Heart left ventricle (tissue), 16 donors: ENCODE measurements at regions not wholly inside any gene's neighbourhood (a gene's known extent, or its start where the extent isn't known, plus 50 kb on each side); places are given as distances from the start of the nearest gene placed in this dataset.

ENCODE experiments used
- ATAC-seq, 4 donors: fragments of 200-7000 bp; cut with Tn5 transposase; one replicate each; pipeline ENCODE4 v1.9.1; 2020 to 2022; ENCODE audit warnings: moderate library complexity in 4 of 4, mild to moderate bottlenecking in 3 of 4, moderate number of reproducible peaks in 1 of 4
- DNase-seq, 5 donors: peaks; one replicate each; pipeline ENCODE4 v3.0.0-alpha.2; 2020
- H3K27ac ChIP-seq, 12 donors: fragments of 200-600 bp; sonication (generic) in 4 of 12; one replicate each; pipeline versions ENCODE4 v1.5.0 to v1.8.0; 2016 to 2022; ENCODE audit warnings: mild to moderate bottlenecking in 2 of 12
- H3K27me3 ChIP-seq, 9 donors: fragments of 200-600 bp; sonication (generic) in 2 of 9; one replicate each; pipeline versions ENCODE4 v1.5.1 to v1.8.0; 2016 to 2022; ENCODE audit warnings: mild to moderate bottlenecking in 3 of 9
- H3K36me3 ChIP-seq, 9 donors: fragments of 200-600 bp; sonication (generic) in 2 of 9; one replicate each; pipeline versions ENCODE4 v1.5.0 to v1.8.0; 2018 to 2022; ENCODE audit warnings: mild to moderate bottlenecking in 2 of 9
- H3K4me1 ChIP-seq, 12 donors: fragments of 200-600 bp; sonication (generic) in 4 of 12; one replicate each; pipeline versions ENCODE4 v1.5.0 to v1.8.0; 2016 to 2022; ENCODE audit warnings: mild to moderate bottlenecking in 3 of 12
- H3K4me3 ChIP-seq, 12 donors: fragments of 200-600 bp; sonication (generic) in 4 of 12; one replicate each; pipeline versions ENCODE4 v1.5.0 to v1.8.0; 2017 to 2022; ENCODE audit warnings: mild to moderate bottlenecking in 9 of 12, moderate library complexity in 4 of 12
- H3K9me3 ChIP-seq, 12 donors: fragments of 200-600 bp; sonication (generic) in 4 of 12; one replicate each; pipeline versions ENCODE4 v1.5.0 to v1.8.0; 2016 to 2022; ENCODE audit warnings: mild to moderate bottlenecking in 1 of 12
- POLR2A ChIP-seq, 2 donors: fragments of 450-650 bp; IDR thresholded peaks; one replicate each; pipeline ENCODE4 v1.6.1; 2017; ENCODE audit warnings: antibody characterized with exemption in 2 of 2, mild to moderate bottlenecking in 2 of 2, moderate library complexity in 2 of 2
- WGBS, 4 donors: extraction: QIAGEN DNeasy Blood & Tissue Kit in 2 of 4; methylation state at CpG; one replicate each; pipeline versions ENCODE4 v1.1.5 to v1.1.7; 2013 to 2018; 5-methylcytosine and 5-hydroxymethylcytosine counted together
- intact Hi-C, 10 donors: fragments of 100-400 bp; cut with DNase I; formaldehyde crosslinking; loops; one replicate each; pipeline versions ENCODE4 v1.11.1 to v1.14.2; 2022
- TF ChIP-seq, protein P1 (sequence below), 12 donors: fragments of 200-600 bp; sonication (generic) in 4 of 12; IDR thresholded peaks; one replicate each; pipeline versions ENCODE4 v1.5.0 to v1.8.0; 2018 to 2022; ENCODE audit warnings: antibody characterized with exemption in 12 of 12, mild to moderate bottlenecking in 5 of 12
- donor health status: ischemic (EF 13 %, LVEDD 7.1; RV severe dilation, severe dysfunction).
- donor health status: healthy with polysubstance abuse.
- donor health status: DM: no; HTN: yes; CAD: no.
- donor health status: DM: no; HTN: no; CAD: no.
- donor health status: ischemic (EF 25% LVEDD 6.9; RV normal size, moderate dysfunction).
- donor health status: ischemic (EF 25% LVEDD 5.7; RV mildly dilated, moderate dysfunction).
- donor health status: healthy.
- donor health status: DM: yes; HTN: yes; CAD: no.
- donor health status: ischemic (EF 35%, LVEDD 5.7; RV mildly dilated, moderate dysfunction).
- donor health status: nonischemic (EF 11% LVEDD 7.7; RV severe dilation, severe dysfunction).
- donor health status: DM: yes; HTN: yes; CAD: no.
- donor health status: PGD.
- donor health status: ischemic (EF 29% LVEDD 5.4; RV normal size, mild dysfunction).
- donor health status: nonischemic (EF 23%, LVEDD 6.1; RV moderate dilation, normal function).

- no peak for DNase-seq
- no peak for TF ChIP-seq POLR2A (IDR thresholded peaks at IDR 0.05)
- TF ChIP-seq, protein P1, sequence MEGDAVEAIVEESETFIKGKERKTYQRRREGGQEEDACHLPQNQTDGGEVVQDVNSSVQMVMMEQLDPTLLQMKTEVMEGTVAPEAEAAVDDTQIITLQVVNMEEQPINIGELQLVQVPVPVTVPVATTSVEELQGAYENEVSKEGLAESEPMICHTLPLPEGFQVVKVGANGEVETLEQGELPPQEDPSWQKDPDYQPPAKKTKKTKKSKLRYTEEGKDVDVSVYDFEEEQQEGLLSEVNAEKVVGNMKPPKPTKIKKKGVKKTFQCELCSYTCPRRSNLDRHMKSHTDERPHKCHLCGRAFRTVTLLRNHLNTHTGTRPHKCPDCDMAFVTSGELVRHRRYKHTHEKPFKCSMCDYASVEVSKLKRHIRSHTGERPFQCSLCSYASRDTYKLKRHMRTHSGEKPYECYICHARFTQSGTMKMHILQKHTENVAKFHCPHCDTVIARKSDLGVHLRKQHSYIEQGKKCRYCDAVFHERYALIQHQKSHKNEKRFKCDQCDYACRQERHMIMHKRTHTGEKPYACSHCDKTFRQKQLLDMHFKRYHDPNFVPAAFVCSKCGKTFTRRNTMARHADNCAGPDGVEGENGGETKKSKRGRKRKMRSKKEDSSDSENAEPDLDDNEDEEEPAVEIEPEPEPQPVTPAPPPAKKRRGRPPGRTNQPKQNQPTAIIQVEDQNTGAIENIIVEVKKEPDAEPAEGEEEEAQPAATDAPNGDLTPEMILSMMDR (IDR thresholded peaks at IDR 0.05): no peak
- intact Hi-C loops: no loop called here
- no peak for ATAC-seq
- H3K9me3 ChIP-seq: no peaks in the 10 kb centered on the region
- no peaks in the 10 kb centered on the region for H3K36me3 ChIP-seq
- no peak overlapping the region for H3K4me3 ChIP-seq
- H3K4me1 ChIP-seq: no peaks in the 10 kb centered on the region
- 76 to 84% (median 77%) methylated on average over 16 to 20 of the region's 20 CpGs for WGBS, 4 donors
- H3K27me3 ChIP-seq: peaks cover 0 to 25% (median 3%) of the 10 kb centered on the region in 9 donors
- no peak overlapping the region for H3K27ac ChIP-seq
These were observed 77.5 kb upstream of the OLFM1 start for GRCh38 chr9:135009794-135010585.

- H3K9me3 ChIP-seq: no peaks in the 10 kb centered on the region
- 84 to 100% (median 90%) methylated on average over 1 to 3 of the region's 3 CpGs for WGBS, 4 donors
- H3K36me3 ChIP-seq: no peaks in the 10 kb centered on the region
- H3K4me1 ChIP-seq: no peaks in the 10 kb centered on the region
- DNase-seq (no peak), ATAC-seq (no peak)
- intact Hi-C loops: no loop called here
- H3K4me3 ChIP-seq: no peak overlapping the region
- H3K27me3 ChIP-seq: peaks cover 0 to 25% (median 3%) of the 10 kb centered on the region in 9 donors
- no peak overlapping the region for H3K27ac ChIP-seq
- no peak for TF ChIP-seq POLR2A (IDR thresholded peaks at IDR 0.05)
- TF ChIP-seq, protein P1 (IDR thresholded peaks at IDR 0.05): no peak
These were observed 76.9 kb upstream of the OLFM1 start for GRCh38 chr9:135010586-135010860.

GRCh38 chr9:135010921-135011320, 76.5 kb upstream of the OLFM1 start:
- no peak overlapping the region for H3K4me3 ChIP-seq
- no peak overlapping the region for H3K27ac ChIP-seq
- no peaks in the 10 kb centered on the region for H3K4me1 ChIP-seq
- WGBS, 4 donors: 77 to 83% (median 81%) methylated on average over 6 to 8 of the region's 8 CpGs
- no peaks in the 10 kb centered on the region for H3K36me3 ChIP-seq
- H3K27me3 ChIP-seq: peaks cover 0 to 25% (median 3%) of the 10 kb centered on the region in 9 donors
- ATAC-seq (no peak), DNase-seq (no peak)
- intact Hi-C loops: no loop called here
- H3K9me3 ChIP-seq: no peaks in the 10 kb centered on the region
- TF ChIP-seq, protein P1 (IDR thresholded peaks at IDR 0.05): no peak
- TF ChIP-seq POLR2A (IDR thresholded peaks at IDR 0.05): no peak

- intact Hi-C loops: no loop called here
- WGBS, 4 donors: 85 to 90% (median 87%) methylated on average over 5 of the region's 5 CpGs
- TF ChIP-seq, protein P1 (IDR thresholded peaks at IDR 0.05): no peak
- TF ChIP-seq POLR2A (IDR thresholded peaks at IDR 0.05): no peak
- DNase-seq: no peak
- no peak overlapping the region for H3K4me3 ChIP-seq
- H3K9me3 ChIP-seq: no peaks in the 10 kb centered on the region
- no peak overlapping the region for H3K27ac ChIP-seq
- H3K36me3 ChIP-seq: no peaks in the 10 kb centered on the region
- H3K27me3 ChIP-seq: peaks cover 0 to 25% (median 3%) of the 10 kb centered on the region in 9 donors
- no peaks in the 10 kb centered on the region for H3K4me1 ChIP-seq
- ATAC-seq: no peak
These were observed 75.3 kb upstream of the OLFM1 start for GRCh38 chr9:135012166-135012565.
